HG02571 (cell line): ENCODE measurements at regions not wholly inside any gene's neighbourhood (a gene's known extent, or its start where the extent isn't known, plus 50 kb on each side); places are given as distances from the start of the nearest gene placed in this dataset.

ENCODE experiments used
- ATAC-seq: cut with Tn5 transposase; IDR thresholded peaks from one replicate; pipeline ENCODE4 v1.9.1; 2021; ENCODE audit warnings: mild to moderate bottlenecking, moderate library complexity; ENCODE audit not compliant: unreplicated experiment

DNA sequence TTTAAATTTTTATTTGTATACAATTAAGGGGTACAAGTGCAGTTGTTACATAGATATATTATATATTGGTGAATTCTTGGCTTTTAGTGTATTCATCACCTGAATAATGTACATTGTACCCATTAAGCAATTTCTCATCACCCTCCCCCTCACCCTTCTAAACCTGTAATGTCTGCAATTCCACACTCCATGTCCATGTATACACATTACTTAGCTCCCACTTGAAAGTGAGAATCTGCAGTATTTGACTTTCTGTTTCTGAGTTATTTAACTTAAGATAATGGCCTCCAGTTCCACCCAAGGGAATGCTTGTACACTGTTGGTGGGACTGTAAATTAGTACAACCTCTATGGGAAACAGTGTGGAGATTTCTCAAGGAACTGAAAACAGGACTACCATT, 383.2 kb upstream of the KCNMB2 start:
- ATAC-seq, result no peak

DNA sequence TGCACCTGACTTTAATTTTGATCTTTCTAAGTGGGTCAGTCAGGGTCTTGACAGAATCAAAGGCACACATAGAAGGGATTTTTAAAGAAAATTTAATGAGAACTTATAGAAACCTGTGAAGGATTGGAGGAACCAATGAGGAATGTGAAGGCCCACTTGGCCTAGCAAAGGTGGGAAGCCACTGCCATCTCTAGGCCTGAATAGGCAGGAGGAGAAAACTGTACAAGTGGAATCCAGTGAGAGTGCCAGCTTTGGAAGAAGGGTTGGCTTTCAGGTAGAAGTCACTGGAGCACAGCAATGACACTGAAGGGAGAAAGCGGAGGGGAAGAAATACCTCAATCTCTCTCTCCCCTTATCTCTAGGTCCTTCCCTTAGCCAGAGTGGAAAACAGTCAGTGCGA, 380.7 kb upstream of the KCNMB2 start:
- ATAC-seq, result no peak

DNA sequence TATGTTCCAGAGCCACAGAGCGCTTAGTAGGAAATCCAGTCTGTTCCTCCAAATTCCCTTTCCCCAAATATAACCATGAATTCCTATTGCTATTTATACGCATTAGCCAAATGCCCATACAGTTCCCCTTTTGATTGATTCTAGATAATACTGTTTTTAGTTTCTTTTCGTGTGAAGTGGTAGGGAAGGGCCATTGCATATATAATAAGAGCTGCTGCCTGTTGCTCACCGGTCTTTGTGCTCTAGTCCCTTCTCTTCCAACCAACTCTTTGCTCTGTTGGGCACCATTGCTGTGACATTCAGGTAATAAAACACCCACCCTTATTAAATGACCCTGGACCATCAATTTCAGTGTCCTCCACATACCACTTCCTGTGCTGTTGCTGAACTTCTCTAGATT, 379.9 kb upstream of the KCNMB2 start:
- no peak for ATAC-seq

DNA sequence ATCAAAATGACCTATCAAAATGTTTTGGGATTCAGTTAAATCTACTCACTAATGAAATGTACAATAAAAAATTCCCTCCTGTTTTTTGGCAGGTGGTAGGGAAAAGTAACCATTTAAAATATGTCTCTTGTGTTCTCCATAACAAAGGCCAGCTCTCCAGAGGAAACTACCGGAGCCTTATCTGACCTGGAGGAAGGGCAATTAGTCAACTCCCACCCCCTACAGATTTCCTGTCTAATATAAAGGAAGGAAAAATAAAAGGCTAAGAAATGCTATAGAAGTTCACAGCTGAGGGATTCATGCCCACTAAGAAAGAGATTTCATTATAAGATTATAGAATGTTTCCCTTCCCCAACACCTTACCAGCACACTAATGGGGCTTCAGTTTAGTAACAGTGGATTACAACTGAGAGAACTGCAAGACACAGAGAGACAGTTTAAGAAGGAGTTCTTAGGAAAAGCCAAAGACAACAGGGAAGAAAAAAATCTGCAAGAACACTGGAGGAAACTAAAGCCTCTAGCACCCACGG, 376.5 kb upstream of the KCNMB2 start:
- ATAC-seq, result no peak

DNA sequence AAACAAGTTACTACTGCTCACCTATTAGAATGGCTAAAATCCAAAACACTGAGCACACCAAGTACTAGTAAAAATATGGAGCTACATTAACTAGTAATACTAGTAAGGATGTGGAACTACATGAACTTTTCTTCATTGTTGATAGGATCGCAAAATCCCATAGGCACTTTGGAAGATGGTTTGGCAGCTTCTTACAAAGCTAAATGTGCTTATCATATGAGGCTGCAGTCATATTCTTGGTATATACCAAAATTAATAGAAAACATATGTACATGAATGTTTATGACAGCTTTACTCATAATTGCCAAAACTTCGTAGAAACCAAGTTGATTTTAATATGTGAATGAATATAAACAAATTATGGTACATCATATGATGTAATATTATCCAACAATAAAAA, 366.8 kb upstream of the KCNMB2 start:
- ATAC-seq, result no peak

DNA sequence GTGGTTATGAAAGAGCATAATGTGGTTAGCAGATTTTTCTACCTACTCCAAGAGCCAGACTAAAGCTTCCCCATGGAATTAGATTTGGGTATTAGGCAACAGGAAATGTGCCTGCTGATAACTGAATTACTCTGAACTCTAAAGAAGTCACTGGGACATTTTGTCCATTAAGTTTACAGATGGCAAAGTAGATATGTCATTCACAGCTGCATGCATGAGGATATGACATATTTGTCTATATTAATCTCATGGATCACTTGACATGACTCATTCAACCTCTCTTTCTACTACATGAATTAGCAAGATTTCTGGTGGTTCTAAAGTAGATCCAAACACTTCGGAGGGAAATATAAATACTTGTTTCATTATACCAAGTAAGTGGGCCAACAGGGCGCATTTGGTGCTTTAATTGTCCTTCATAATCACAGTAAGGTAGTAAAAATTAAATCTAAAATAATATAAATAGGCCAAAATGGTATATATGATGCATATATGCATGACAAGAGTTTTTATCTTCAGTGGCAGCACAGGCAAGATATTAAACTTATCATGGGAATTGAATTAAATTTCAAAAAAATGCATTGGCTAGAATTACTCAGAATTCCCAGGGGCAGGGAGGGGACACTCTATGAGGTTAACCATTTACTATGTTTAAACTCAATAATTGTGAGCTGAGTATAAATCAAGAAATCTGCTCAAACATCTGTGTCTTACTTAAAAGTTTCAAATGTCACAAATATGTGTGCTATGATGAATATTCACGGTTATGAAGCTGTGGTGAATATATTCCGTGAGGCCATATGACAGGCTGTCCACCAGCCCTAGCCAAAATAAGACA, 365.3 kb upstream of the KCNMB2 start:
- no peak for ATAC-seq

DNA sequence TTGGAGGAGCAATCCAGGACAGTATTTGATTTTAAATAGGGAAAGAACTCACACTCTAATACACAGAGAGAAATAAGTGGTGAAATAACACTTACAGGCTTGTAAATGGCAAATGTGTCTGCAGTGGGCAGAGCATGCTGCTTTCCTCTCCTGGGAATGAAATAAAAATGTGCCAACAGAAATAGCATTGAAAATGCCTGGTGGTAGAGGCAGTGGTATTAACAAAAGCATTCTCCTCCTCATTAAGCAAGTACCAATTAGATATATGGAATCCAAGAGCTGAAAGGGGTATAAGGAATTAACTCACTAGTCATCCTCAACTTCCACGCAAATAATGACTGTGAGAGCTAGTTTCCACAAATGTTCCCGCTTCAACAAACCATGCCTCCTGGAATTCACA, 364.1 kb upstream of the KCNMB2 start:
- no peak for ATAC-seq

DNA sequence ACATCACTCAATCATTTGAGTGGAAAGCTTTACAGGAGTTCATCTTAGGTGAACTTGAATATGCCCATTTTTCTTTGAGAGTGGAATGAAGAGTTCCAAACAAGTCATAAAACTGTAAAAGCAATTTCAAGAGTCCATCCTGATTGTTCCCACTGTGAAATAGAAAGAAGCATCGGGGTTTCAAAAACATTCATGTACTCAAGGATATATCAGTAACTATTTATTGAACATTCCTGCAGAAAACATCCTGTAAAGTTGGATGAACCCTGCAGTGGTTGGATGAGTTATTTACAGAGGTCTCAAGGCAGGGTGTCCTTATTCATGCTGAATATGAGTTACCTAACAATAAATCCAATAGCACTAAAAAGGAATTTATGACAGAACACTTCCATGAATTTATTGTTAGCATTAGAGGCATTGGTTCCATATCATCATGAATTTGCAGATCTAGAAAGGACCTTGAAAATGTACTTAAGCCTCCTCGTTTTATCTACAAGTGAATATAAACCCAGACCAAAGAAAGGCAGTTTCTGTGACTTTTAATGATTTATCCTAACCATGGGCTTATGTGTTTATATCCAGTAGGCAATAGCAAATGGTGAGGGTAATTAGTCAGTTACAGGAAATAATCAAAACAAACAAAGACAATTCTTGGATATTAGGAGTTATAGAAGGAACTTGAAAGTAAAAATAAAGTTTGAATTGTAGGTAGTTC, 361.9 kb upstream of the KCNMB2 start:
- no peak for ATAC-seq

DNA sequence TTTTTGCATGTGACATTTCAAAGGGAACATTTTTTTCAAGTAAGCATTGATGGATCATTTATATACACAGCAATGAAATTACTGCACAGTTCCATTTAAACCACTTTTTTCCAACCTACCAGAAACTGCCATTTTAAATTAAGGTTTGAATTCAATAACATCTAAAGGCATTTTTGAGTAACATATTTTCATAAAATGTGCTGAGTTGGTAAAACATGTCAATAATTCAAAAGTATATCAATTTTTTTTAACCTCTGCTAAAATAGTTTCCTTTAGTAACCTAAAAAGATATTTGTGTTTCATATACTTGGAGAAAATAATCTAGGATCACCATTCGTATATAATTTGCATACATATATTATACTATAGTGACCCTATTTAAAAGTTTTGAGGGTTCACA, 355.1 kb upstream of the KCNMB2 start:
- no peak for ATAC-seq

DNA sequence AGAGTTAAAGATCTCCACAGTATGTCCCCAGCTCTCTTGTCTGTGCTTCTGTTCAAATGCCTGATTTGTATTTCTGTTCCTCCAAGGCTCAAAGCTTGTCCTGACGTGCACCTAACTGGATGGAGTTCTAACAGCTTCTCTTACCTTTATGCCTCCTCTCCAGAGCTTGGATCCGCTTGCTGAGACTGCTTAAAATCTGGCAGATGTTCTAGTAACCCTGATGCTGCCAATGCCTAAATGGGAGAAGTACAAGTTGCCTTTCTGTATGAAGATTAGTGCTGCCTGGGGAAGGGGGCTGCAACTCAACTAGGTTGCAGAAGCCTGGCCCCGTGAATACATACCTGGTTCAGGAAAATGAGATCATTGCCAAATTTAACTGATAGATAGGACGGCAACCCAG, 354.5 kb upstream of the KCNMB2 start:
- ATAC-seq, result no peak

DNA sequence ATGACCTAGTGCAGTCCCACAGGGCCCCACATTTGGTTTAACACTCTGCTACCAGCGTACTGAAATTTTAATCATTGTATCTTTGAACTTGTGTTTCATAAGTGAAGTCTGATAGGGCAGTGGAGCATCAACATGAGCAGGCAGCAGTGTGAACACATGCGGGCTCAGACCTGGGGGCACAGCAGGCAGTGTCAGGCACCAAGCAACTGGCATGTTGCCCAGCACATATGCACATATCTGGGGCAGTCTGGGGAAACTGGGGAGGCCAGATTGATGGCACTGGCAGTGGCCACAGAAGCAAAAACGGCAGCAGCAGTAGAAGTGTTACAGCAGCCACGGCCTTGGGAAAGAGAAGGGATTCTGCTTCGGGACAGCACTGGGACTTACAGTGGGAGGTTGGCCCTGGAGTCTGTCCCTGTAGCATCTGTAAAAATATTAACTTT, 353.9 kb upstream of the KCNMB2 start:
- ATAC-seq, result no peak

DNA sequence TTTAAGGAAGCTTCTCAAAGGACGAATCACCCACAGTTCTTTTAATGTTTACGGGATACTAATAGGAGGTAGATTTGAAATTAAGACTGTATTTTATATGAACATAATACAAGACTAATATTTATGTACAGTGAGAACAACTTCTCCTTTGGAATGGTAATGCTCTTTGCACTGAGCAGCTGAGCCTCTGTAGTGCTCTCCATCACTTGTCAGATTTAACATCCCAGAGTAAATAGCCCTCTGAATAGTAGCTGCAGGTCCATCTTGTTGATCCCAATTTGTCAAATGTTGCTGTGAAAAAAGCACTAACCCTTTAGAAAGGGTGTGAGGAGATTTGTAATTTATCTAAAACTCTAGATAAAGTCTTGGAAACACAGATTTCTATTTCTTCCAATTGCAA, 351.4 kb upstream of the KCNMB2 start:
- ATAC-seq, result no peak

DNA sequence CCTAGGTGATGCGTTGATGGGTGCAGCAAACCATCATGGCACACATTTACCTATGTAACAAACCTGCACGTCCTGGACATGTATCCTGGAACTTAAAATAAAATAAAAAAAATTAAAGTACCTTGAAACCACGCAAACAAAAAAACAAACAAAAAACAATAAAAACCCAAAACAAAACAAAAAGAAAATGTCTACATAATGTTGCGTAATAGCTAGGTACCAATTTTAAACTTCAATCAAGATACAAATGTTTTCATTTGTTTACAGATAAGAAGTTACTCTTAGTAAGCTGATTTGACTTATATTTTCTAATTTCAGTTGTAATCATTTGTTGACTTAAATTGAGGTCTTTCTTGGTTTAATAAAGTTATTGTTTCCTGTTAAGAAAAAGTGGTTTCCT, 349.6 kb upstream of the KCNMB2 start:
- no peak for ATAC-seq

DNA sequence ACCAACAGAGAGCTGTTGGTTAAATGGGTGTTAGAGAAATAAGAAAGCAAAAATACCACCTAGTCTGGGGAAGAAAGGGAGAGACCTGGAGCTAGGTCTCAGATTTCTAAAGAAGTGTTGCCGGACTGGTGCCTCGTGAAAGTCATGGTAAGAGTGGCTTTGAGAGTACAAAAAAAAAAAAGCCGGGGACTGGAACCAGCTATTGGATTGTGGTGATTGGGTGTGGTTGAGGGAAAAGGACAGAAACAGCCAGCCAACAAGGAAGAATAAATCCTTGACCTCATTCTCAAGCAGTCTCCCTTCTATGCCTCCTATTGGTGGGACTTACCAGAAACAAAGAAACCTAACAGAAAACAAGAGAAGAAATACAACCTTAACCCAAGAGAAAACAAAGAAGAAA, 346.4 kb upstream of the KCNMB2 start:
- ATAC-seq, result no peak

DNA sequence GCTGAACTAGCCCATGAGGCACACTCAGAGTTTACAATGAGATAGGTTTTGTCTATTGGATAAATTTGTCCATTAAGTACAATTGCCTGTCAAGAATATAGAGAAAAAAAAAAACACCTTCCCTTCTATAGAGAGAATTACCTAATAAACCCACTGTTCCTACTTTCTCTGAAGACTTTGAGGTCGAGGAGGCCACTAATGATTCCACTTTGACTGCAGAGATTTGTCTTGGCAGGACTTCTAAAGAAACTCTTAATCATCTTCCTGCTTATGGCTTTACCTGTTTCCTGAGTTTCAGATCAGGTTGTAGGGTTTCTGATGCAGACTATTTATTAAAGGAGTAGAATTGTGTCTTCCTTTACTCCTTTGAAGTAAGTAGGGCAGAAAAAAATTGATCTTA, 342.4 kb upstream of the KCNMB2 start:
- ATAC-seq, result no peak

DNA sequence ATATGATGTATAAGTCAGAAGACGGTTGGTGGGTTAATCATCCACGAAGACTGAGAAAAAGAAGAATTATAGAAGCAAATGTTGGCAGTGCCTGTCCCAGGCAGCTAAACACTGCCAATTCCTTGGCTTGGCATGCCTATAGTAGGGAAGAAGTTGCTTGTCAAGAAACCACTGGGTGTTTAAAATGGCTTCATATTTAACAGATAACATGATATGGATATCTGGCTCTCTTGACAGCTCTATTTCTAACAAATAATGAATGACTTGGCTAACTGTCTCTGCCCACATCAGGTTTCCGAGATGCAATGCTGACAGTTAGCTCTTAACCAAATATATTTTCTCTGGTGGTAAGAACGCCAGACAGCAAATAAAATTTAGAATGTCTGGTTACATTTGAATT, 341.7 kb upstream of the KCNMB2 start:
- ATAC-seq, result no peak

DNA sequence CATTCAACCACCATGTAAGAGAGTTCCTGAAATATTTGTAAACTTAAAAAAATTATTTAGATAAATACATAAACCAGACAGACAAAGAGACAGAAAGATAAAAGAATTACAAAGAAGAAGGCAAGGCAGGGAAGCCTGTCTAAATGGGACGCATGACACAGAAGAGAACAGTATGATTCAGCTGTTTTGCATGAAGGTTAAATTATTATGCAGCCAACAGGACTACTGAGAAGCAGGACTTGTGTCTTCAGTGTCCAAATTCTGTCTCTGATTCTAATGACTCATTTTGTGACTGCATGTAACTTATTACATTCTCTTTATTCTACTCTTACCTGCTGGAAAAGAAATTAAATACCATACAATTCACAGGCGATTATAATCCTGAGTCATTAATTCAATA, 340.4 kb upstream of the KCNMB2 start:
- peak; percentile 95 for ATAC-seq

DNA sequence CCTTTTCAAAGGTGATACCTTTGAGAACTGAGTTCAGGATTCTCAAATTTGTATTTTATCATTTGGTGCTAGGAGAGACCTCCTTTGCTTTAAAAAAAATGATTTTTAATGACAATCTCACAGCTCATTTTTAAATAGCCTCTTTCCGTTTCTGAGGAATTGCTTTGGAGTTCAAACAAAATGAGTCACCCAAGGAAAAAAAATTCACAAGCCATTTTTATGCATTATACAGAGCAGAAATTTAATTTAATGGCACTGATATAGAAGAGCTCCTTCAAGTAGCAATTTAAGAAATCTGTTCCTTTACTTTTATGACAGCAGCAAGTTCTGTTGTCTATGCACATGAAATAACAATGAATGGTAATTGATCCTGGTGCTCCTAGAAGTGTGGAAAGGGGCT, 337.9 kb upstream of the KCNMB2 start:
- ATAC-seq, result no peak

DNA sequence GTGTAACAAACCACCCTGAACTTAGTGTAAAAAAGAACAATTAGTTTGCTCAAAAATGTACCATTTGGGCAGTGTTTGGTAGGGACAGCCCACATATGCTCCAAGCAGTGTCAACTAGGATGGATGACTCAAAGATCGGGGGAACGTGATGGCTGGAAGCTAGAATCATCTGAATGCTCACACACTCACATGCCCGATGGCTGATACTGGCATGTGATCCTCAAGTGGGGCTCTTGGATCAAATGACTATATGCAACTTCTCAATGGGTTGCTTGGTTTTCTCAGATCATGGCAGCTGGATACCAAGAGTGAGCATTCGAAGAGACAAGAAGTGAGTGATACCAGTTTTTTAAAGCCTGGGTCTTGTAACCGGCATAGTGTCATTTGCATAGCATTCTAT, 335.9 kb upstream of the KCNMB2 start:
- no peak for ATAC-seq

DNA sequence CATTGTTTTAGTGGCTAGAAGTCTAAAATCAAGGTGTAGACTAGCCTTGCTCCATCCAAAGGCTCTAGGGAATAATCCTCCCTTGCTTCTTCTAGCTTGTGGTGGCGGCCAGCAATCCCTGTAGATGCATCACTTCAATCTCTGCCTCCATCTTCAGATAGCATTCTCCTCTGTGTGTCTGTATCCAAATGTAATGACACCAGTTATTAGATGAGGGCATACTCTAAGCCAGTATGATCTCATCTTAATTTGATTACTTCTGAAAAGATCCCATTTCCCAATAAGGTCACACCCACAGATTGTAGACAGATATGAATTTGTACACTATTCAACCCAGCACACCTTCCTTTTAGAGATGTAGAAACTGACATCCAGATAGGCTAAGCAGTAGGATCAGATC, 334.5 kb upstream of the KCNMB2 start:
- ATAC-seq, result no peak

DNA sequence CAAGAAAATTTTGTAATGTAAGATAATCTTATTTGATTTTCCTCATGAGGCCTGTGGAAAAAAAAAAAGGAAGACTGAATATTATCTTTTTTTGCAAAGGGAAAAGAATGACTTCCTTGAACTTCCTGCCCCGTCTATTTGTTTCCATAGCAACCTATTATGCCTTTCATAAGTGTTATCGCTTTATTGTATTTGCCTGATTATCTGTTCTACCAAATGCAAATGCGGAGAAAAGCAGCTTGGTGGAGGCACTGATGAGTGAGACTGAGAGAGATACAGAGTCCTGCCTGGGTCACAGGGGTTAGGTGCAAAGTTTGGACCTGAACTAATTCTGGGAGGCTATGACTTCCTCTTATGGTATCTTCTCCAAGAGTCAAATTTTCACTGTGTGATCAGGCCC, 334.0 kb upstream of the KCNMB2 start:
- ATAC-seq, result no peak

DNA sequence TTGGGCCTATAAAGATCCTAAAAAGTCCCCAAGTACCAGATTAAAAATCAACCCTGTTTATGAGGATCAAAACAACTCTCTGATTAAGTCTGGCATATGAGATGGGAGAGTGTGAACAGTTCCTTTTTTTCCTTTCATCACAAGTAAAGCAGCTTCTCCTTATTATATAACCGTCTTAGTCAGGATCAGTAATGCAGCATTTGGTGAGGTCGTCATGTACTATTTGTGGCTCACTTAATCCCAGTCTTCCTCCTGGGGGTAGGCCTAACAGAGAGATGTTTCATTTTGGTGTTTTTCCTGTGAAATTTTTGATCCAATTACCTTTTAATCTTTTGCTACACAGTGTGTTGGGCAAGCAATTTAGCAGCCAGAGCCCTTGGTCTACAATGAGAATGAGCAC, 333.1 kb upstream of the KCNMB2 start:
- no peak for ATAC-seq
